ENCODE measurements at regions not wholly inside any gene's neighbourhood (a gene's known extent, or its start where the extent isn't known, plus 50 kb on each side); places are given as distances from the start of the nearest gene placed in this dataset.
"Not testable (repeated sequence)": the region's sequence is repeated elsewhere in the genome, so short reads cannot be mapped to it uniquely, and the experiment has no call there.

DNA sequence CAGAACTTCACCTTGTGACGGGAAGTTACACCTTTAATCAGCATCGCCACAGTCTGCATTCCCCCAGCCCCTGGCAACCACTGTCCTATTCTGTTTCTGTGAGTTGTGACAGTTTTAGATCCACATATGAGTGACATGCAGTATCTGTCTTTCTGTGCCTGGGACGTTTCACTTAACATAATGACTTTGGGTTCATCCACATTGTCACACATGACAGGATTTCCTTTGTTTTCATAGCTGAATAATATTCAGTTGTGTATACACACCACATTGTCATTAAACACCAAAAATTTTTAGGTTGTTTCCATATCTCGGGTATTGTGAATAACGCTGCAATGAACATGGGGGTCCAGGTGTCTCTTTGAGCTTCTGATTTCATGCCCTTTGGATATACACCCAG lies 62.6 kb upstream of the BDH1 start:
- not testable (repeated sequence) for DNase-seq

- no peak for DNase-seq
Observed at GRCh38 chr3:197615430-197615829, 59.7 kb upstream of the BDH1 start.

DNA sequence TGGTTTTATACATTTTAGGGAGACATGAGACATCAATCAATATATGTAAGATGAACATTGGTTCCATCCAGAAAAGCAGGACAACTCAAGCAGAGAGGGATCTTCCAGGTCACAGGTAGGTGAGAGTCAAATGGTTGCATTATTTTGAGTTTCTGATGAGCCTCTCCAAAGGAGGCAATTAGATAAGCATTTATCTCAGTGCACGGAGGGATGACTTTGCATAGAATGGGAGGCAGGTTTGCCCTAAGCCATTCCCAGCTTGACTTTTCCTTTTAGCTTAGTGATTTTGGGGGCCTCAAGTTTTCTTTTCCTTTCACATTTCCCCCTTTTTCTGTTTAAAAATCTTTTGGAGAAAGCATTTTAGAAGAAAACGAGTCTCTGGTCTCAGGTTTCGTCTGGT lies 58.4 kb upstream of the BDH1 start:
- DNase-seq = not testable (repeated sequence)

DNA sequence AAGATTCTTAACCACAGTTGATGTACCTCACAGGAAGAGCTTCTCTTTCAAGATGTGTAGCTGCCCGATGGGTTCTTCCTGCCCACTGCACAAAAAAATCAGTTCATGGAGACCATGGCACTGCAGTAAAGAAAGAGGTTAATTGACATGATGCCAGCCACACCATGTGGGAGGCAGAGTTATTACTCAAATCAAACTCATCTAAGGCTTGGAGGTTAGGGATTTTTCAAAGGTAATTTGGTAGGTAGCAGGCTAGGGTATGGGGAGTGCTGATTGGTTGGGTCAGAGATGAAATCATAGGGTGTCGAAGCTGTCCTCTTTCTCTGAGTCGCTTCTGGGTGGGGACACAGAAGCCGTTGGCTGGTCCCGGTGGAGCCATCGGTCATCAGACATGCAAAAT lies 57.4 kb upstream of the BDH1 start:
- DNase-seq = peak; percentile 12

DNA sequence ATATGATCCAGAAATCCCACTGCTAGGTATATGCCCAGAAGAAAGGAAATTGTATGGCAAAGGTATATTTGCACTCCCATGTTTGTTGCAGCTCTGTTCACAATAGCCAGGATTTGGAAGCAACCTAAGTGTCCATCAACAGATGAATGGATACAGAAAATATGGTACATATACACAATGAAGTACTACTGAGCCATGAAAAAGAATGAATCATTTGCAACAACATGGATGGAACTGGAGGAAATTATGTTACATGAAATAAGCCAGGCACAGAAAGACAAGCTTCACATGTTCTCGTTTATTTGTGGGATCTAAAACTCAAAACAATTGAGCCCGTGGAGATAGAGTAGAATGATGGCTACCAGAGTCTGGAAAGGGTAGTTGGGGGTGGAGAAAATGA lies 55.5 kb upstream of the BDH1 start:
- DNase-seq = no peak

- DNase-seq = no peak
Observed at GRCh38 chr3:197606468-197606867, 50.7 kb upstream of the BDH1 start.

Data from T-helper 9 cell (primary cell).